Neural cell (in vitro differentiated cells): ENCODE measurements at regions not wholly inside any gene's neighbourhood (a gene's known extent, or its start where the extent isn't known, plus 50 kb on each side); places are given as distances from the start of the nearest gene placed in this dataset.

Experiments
- H2AFZ ChIP-seq: fragments of 200-600, 300-800 bp; sonication (generic), shearing (Covaris generic); 2 replicates; pipeline ENCODE4 v1.6.0; 2014; ENCODE audit warnings: low read depth, mild to moderate bottlenecking, antibody characterized with exemption, low read length, moderate library complexity
- H3F3A ChIP-seq: fragments of 200-600 bp; shearing (Covaris generic); 2 replicates; pipeline ENCODE4 v1.6.1; 2016; ENCODE audit warnings: mild to moderate bottlenecking, moderate library complexity, mixed read lengths, antibody characterized with exemption, low read length; ENCODE audit not compliant: insufficient read depth, poor library complexity, severe bottlenecking
- H3K27ac ChIP-seq: fragments of 200-600, 300-800 bp; sonication (generic), shearing (Covaris generic); 2 replicates; pipeline ENCODE4 v1.5.1; 2014; ENCODE audit warnings: mild to moderate bottlenecking, low read length, moderate library complexity
- H3K27me3 ChIP-seq: fragments of 300-800, 200-600 bp; sonication (generic), shearing (Covaris generic); 2 replicates; pipeline ENCODE4 v1.6.0; 2014; ENCODE audit warnings: mild to moderate bottlenecking, low read depth, low read length, moderate library complexity; ENCODE audit not compliant: insufficient read depth
- H3K36me3 ChIP-seq: fragments of 300-800, 200-600 bp; sonication (generic), shearing (Covaris generic); 2 replicates; pipeline ENCODE4 v1.5.1; 2014; ENCODE audit warnings: mild to moderate bottlenecking, antibody characterized with exemption, low read length, moderate library complexity; ENCODE audit not compliant: insufficient read depth
- H3K4me2 ChIP-seq: fragments of 300-800, 200-600 bp; sonication (generic), shearing (Covaris generic); 2 replicates; pipeline ENCODE4 v1.6.0; 2014; ENCODE audit warnings: mild to moderate bottlenecking, low read length
- H3K4me3 ChIP-seq: fragments of 300-800, 200-600 bp; sonication (generic), shearing (Covaris generic); 2 replicates; pipeline ENCODE4 v1.5.1; 2014; ENCODE audit warnings: mild to moderate bottlenecking, low read length, moderate library complexity
- H3K79me2 ChIP-seq: fragments of 200-600 bp; shearing (Covaris generic); replicated peaks from 2 replicates; pipeline ENCODE4 v1.6.0; 2014; ENCODE audit warnings: mild to moderate bottlenecking, low read length, moderate library complexity; ENCODE audit not compliant: insufficient read depth
- H3K9ac ChIP-seq: fragments of 300-800, 200-600 bp; sonication (generic), shearing (Covaris generic); 2 replicates; pipeline ENCODE4 v1.6.1; 2016; ENCODE audit warnings: mild to moderate bottlenecking, low read length, mixed read lengths
- H3K9me2 ChIP-seq: fragments of 200-600 bp; shearing (Covaris generic); 2 replicates; pipeline ENCODE4 v1.6.1; 2016; ENCODE audit warnings: mild to moderate bottlenecking, low read length, mixed read lengths; ENCODE audit not compliant: insufficient read depth
- H3K9me3 ChIP-seq: fragments of 200-600, 300-800 bp; sonication (generic), shearing (Covaris generic); 2 replicates; pipeline ENCODE4 v1.6.1; 2016; ENCODE audit warnings: mild to moderate bottlenecking, mixed run types, low read length, moderate library complexity, mixed read lengths
- H4K20me1 ChIP-seq: fragments of 200-600 bp; shearing (Covaris generic); 2 replicates; pipeline ENCODE4 v1.6.1; 2016; ENCODE audit warnings: mild to moderate bottlenecking, mixed run types; ENCODE audit not compliant: insufficient read depth
- EP300 ChIP-seq: fragments of 450-650 bp; conservative IDR thresholded peaks from 2 replicates; pipeline ENCODE4 v1.6.1; 2014; ENCODE audit warnings: antibody characterized with exemption, mild to moderate bottlenecking, moderate library complexity; ENCODE audit not compliant: poor library complexity, severe bottlenecking
- EZH2 ChIP-seq: fragments of 200-600, 300-800 bp; shearing (Covaris generic), sonication (generic); IDR thresholded peaks from 2 replicates; pipeline ENCODE4 v1.6.1; 2014; ENCODE audit warnings: antibody characterized with exemption, low read length, borderline replicate concordance, mild to moderate bottlenecking; ENCODE audit not compliant: insufficient read depth, poor library complexity, severe bottlenecking
- MXI1 ChIP-seq: fragments of 450-650 bp; conservative IDR thresholded peaks from 2 replicates; pipeline ENCODE4 v1.6.1; 2014; ENCODE audit warnings: antibody characterized with exemption, mild to moderate bottlenecking; ENCODE audit not compliant: poor library complexity, severe bottlenecking
- POLR2AphosphoS5 ChIP-seq: IDR thresholded peaks from 2 replicates; pipeline ENCODE4 v1.6.1; 2012
- RAD21 ChIP-seq: fragments of 450-650 bp; conservative IDR thresholded peaks from 2 replicates; pipeline ENCODE4 v1.6.1; 2014; ENCODE audit warnings: antibody characterized with exemption, mild to moderate bottlenecking, moderate library complexity
- SMC3 ChIP-seq: fragments of 450-650 bp; conservative IDR thresholded peaks from 2 replicates; pipeline ENCODE4 v1.6.1; 2014; ENCODE audit warnings: antibody characterized with exemption, mild to moderate bottlenecking, moderate library complexity; ENCODE audit not compliant: poor library complexity
- TAF1 ChIP-seq: IDR thresholded peaks from 2 replicates; pipeline ENCODE4 v1.6.1; 2012; ENCODE audit warnings: low read depth
- TF ChIP-seq, protein P1 (sequence below): fragments of 450-650 bp; IDR thresholded peaks from 2 replicates; pipeline ENCODE4 v1.5.1; 2014; ENCODE audit warnings: antibody characterized with exemption, mild to moderate bottlenecking, moderate library complexity; ENCODE audit not compliant: poor library complexity, severe bottlenecking
- TF ChIP-seq, protein P2 (sequence below): IDR thresholded peaks from 2 replicates; pipeline ENCODE4 v1.6.1; 2012; ENCODE audit warnings: borderline replicate concordance

GRCh38 chr13:76696370-76696769, 189.8 kb downstream of the KCTD12 start:
- Histone ChIP-seq H3K27ac (no peak overlapping the region), H3K9me2 (no peaks in the 10 kb centered on the region), H4K20me1 (no peaks in the 10 kb centered on the region), H3K4me3 (no peak overlapping the region), H3F3A (no peaks in the 10 kb centered on the region), H3K9me3 (no peaks in the 10 kb centered on the region), H3K9ac (no peak overlapping the region), H3K4me2 (no peak overlapping the region), H3K79me2 (no peaks in the 10 kb centered on the region), H3K36me3 (no peaks in the 10 kb centered on the region), H2AFZ (no peak overlapping the region), H3K27me3 (no peaks in the 10 kb centered on the region)
- TF ChIP-seq TAF1 (no peak), MXI1 (no peak), EP300 (no peak), RAD21 (no peak), POLR2AphosphoS5 (no peak), EZH2 (no peak), SMC3 (no peak)
- TF ChIP-seq, protein P1, sequence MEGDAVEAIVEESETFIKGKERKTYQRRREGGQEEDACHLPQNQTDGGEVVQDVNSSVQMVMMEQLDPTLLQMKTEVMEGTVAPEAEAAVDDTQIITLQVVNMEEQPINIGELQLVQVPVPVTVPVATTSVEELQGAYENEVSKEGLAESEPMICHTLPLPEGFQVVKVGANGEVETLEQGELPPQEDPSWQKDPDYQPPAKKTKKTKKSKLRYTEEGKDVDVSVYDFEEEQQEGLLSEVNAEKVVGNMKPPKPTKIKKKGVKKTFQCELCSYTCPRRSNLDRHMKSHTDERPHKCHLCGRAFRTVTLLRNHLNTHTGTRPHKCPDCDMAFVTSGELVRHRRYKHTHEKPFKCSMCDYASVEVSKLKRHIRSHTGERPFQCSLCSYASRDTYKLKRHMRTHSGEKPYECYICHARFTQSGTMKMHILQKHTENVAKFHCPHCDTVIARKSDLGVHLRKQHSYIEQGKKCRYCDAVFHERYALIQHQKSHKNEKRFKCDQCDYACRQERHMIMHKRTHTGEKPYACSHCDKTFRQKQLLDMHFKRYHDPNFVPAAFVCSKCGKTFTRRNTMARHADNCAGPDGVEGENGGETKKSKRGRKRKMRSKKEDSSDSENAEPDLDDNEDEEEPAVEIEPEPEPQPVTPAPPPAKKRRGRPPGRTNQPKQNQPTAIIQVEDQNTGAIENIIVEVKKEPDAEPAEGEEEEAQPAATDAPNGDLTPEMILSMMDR: no peak
- TF ChIP-seq, protein P2, sequence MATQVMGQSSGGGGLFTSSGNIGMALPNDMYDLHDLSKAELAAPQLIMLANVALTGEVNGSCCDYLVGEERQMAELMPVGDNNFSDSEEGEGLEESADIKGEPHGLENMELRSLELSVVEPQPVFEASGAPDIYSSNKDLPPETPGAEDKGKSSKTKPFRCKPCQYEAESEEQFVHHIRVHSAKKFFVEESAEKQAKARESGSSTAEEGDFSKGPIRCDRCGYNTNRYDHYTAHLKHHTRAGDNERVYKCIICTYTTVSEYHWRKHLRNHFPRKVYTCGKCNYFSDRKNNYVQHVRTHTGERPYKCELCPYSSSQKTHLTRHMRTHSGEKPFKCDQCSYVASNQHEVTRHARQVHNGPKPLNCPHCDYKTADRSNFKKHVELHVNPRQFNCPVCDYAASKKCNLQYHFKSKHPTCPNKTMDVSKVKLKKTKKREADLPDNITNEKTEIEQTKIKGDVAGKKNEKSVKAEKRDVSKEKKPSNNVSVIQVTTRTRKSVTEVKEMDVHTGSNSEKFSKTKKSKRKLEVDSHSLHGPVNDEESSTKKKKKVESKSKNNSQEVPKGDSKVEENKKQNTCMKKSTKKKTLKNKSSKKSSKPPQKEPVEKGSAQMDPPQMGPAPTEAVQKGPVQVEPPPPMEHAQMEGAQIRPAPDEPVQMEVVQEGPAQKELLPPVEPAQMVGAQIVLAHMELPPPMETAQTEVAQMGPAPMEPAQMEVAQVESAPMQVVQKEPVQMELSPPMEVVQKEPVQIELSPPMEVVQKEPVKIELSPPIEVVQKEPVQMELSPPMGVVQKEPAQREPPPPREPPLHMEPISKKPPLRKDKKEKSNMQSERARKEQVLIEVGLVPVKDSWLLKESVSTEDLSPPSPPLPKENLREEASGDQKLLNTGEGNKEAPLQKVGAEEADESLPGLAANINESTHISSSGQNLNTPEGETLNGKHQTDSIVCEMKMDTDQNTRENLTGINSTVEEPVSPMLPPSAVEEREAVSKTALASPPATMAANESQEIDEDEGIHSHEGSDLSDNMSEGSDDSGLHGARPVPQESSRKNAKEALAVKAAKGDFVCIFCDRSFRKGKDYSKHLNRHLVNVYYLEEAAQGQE: no peak

DNA sequence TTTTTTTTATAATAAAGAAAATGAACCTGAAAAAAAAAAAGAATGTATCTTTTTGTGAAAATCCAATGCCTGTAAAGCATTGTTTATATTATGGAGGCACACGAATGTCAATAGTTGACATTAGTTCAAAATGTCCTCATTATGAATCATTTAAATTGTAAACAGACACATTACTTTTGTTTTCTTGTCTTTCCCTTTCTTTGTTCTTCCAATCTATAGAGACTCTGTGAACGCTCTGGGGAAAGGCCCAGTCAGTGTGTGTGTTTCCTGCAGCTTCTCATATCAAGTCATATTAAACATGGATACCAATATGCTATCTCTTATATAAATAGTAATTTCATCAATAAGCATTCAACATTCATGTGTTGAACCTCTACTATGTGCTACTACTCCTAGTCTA, 193.1 kb downstream of the KCTD12 start:
- Histone ChIP-seq H3K27me3 (no peaks in the 10 kb centered on the region), H4K20me1 (no peaks in the 10 kb centered on the region), H3K27ac (no peak overlapping the region), H3K9ac (no peak overlapping the region), H3K9me2 (no peaks in the 10 kb centered on the region), H3K9me3 (no peaks in the 10 kb centered on the region), H3K4me3 (no peak overlapping the region), H3K79me2 (no peaks in the 10 kb centered on the region), H3F3A (no peaks in the 10 kb centered on the region), H2AFZ (no peak overlapping the region), H3K36me3 (no peaks in the 10 kb centered on the region), H3K4me2 (no peak overlapping the region)
- TF ChIP-seq SMC3 (no peak), EZH2 (no peak), RAD21 (no peak), POLR2AphosphoS5 (no peak), MXI1 (no peak), EP300 (no peak)
- TF ChIP-seq, protein P1: no peak
- TF ChIP-seq, protein P2: no peak
